ENCODE measurements at regions not wholly inside any gene's neighbourhood (a gene's known extent, or its start where the extent isn't known, plus 50 kb on each side); places are given as distances from the start of the nearest gene placed in this dataset.

GRCh38 chr2:144215207-144215606, 304.7 kb downstream of the ZEB2 start:
- no peak for TF ChIP-seq CTCF (IDR thresholded peaks at IDR 0.05 in 8 of 11, conservative IDR thresholded peaks at IDR 0.05 in 3 of 11)
- no peak for TF ChIP-seq POLR2AphosphoS5 (IDR thresholded peaks at IDR 0.05)

Measured in spleen (tissue), 7 donors.